ENCODE measurements at regions not wholly inside any gene's neighbourhood (a gene's known extent, or its start where the extent isn't known, plus 50 kb on each side); places are given as distances from the start of the nearest gene placed in this dataset.

GRCh38 chr15:70426096-70426821 lies 328.5 kb upstream of the TLE3 start:
- DNase-seq (ENCODE audit: low read depth, low spot score), result no peak

GRCh38 chr15:70424937-70425411 lies 327.3 kb upstream of the TLE3 start:
- DNase-seq (ENCODE audit: low read depth, low spot score), result no peak

GRCh38 chr15:70423267-70423666 lies 325.6 kb upstream of the TLE3 start:
- no peak for DNase-seq (ENCODE audit: low read depth, low spot score)

GRCh38 chr15:70422342-70422741 lies 324.6 kb upstream of the TLE3 start:
- DNase-seq (ENCODE audit: low read depth, low spot score), result no peak

- DNase-seq (ENCODE audit: low read depth, low spot score), result no peak
These were observed 323.3 kb upstream of the TLE3 start for GRCh38 chr15:70420948-70421482.

GRCh38 chr15:70420086-70420947 lies 322.6 kb upstream of the TLE3 start:
- no peak for DNase-seq (ENCODE audit: low read depth, low spot score)

GRCh38 chr15:70418943-70419342 lies 321.2 kb upstream of the TLE3 start:
- DNase-seq (ENCODE audit: low read depth, low spot score), result no peak

GRCh38 chr15:70417535-70417934 lies 319.8 kb upstream of the TLE3 start:
- no peak for DNase-seq (ENCODE audit: low read depth, low spot score)

- DNase-seq (ENCODE audit: low read depth, low spot score), result no peak
These were observed 319.1 kb upstream of the TLE3 start for GRCh38 chr15:70416829-70417228.

- no peak for DNase-seq (ENCODE audit: low read depth, low spot score)
These were observed 317.7 kb upstream of the TLE3 start for GRCh38 chr15:70415398-70415797.

GRCh38 chr15:70414626-70415025 lies 316.9 kb upstream of the TLE3 start:
- no peak for DNase-seq (ENCODE audit: low read depth, low spot score)

GRCh38 chr15:70412794-70413193 lies 315.1 kb upstream of the TLE3 start:
- no peak for DNase-seq (ENCODE audit: low read depth, low spot score)

- no peak for DNase-seq (ENCODE audit: low read depth, low spot score)
These were observed 313.6 kb upstream of the TLE3 start for GRCh38 chr15:70411143-70411863.

- DNase-seq (ENCODE audit: low read depth, low spot score), result no peak
These were observed 312.8 kb upstream of the TLE3 start for GRCh38 chr15:70410371-70410985.

- DNase-seq (ENCODE audit: low read depth, low spot score), result no peak
These were observed 311.7 kb upstream of the TLE3 start for GRCh38 chr15:70409388-70409787.

- DNase-seq (ENCODE audit: low read depth, low spot score), result no peak
These were observed 310.2 kb upstream of the TLE3 start for GRCh38 chr15:70407955-70408354.

GRCh38 chr15:70407336-70407670 lies 309.6 kb upstream of the TLE3 start:
- DNase-seq (ENCODE audit: low read depth, low spot score), result no peak

- DNase-seq (ENCODE audit: low read depth, low spot score), result no peak
These were observed 309.1 kb upstream of the TLE3 start for GRCh38 chr15:70406617-70407335.

- no peak for DNase-seq (ENCODE audit: low read depth, low spot score)
These were observed 304.0 kb upstream of the TLE3 start for GRCh38 chr15:70401709-70402108.

- no peak for DNase-seq (ENCODE audit: low read depth, low spot score)
These were observed 303.2 kb upstream of the TLE3 start for GRCh38 chr15:70400766-70401541.

All from activated naive CD8-positive, alpha-beta T cell treated with anti-CD3 and anti-CD28 coated beads, Interleukin-2, amount 50 U/mL, for 16 hours (primary cell).